GOT3 (cell line): ENCODE measurements at regions not wholly inside any gene's neighbourhood (a gene's known extent, or its start where the extent isn't known, plus 50 kb on each side); places are given as distances from the start of the nearest gene placed in this dataset.
"Not testable (repeated sequence)": the region's sequence is repeated elsewhere in the genome, so short reads cannot be mapped to it uniquely, and the experiment has no call there.

Experiments used
- DNase-seq: peaks from one replicate; lab custom pipeline; 2025; ENCODE audit warnings: mixed read lengths; lab: John Stamatoyannopoulos, UW

GRCh38 chr2:17254421-17254820, 263.8 kb downstream of the RAD51AP2 start:
- no peak for DNase-seq

GRCh38 chr2:17252258-17252657, 266.0 kb downstream of the RAD51AP2 start:
- DNase-seq = no peak

DNA sequence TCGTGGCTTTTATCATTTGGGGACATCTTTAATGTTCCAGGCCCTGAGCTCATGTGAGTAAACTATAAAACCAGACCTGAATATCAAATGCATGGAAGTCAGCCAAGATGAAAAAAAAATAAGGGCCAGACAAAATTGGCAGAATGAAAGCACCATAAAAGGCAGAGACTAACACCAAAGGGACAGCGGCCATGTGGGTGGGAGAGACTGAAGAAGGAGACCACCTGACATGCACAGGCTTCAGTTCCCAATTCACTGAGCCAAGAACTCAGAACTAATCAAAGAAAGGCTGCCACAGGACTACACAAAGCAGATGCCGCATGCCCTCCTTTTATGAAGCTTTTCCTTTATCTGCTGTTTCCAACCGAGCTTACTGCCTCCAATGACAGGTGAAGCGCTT, 267.1 kb downstream of the RAD51AP2 start:
- no peak for DNase-seq

- no peak for DNase-seq
Observed at GRCh38 chr2:17249249-17249648, 269.0 kb downstream of the RAD51AP2 start.

DNA sequence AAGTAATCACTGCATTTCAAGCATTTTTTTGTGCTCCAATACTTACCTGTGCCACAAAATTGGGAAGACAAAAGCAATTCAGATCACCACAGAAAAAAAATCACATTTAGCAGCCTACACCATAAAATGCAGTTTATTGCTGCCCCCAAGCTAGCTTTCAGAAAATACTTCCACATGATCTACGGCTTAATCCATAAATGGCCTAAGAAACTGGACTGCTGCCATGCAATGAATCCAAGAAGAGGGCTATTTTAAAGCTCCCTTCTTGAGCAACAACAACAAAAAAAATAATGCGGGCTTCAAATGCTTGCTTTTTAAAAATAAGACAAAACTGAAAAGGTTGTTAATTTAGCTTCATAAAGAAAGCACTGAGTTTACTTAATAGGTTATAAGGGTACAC, 272.3 kb downstream of the RAD51AP2 start:
- no peak for DNase-seq

- no peak for DNase-seq
Observed at GRCh38 chr2:17242813-17243485, 275.3 kb downstream of the RAD51AP2 start.

DNA sequence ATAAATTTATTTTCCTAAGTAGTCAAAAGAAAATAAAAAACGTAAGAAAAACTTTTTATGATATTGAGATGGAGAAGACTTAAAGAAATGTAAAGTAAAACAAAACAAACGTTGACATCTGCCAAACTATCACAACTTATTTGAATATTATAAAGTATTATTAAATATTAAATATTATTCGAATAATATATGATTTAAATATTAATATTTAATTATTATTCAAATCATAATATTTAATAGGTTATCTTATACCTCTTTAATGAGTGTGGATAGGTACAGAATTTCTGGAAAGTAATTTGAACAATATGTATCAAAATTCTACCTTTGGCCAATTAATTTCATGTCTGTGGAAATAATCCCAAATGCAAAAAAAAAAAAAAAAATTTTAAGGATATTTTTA, 278.7 kb downstream of the RAD51AP2 start:
- no peak for DNase-seq

- DNase-seq = no peak
Observed at GRCh38 chr2:17235167-17235566, 283.1 kb downstream of the RAD51AP2 start.

GRCh38 chr2:17232776-17233556, 285.3 kb downstream of the RAD51AP2 start:
- no peak for DNase-seq

DNA sequence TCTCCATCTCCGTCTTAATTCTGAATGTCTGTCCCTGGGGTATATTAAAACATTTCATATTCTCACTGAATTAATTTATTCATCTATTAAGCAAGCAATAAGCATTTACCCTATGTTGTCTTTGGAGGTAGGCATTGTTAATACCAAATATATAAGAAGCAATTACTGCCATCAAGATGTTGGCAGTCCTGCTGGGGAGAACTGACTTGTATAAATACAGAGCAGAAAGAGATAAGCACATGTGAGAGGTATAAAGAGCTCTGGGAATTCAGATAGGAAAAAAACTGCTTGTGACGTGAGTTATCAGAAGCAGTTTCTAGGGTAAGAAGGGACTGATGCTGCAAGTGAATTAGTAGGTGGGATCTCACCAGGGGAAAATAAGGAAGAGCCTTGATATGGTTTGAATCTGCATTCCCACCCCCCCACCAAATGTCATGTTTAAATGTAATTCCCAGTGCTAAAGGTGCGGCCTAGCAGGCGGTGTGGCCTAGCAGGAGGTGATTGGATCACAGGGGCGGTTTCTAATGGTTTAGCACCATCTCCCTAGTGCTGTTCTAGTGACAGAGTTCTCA, 286.8 kb downstream of the RAD51AP2 start:
- no peak for DNase-seq

DNA sequence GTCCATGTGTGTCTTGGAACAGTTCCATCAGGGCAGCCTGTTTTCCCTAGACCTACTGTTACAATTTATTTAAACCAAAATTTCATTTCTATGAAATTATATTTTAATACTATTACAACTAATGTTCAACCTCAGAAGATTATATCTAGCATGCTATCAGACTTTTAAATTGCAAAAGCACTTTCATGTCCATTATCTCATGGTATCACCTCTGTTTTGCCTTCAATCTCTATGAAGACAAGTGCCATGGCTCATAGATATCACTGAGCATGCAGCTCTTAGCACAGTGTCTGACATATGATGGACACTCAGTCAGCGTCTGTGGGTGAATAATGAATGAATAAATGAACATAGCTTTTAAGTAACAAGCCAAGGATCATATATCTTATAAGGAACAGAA, 288.8 kb downstream of the RAD51AP2 start:
- DNase-seq = no peak

DNA sequence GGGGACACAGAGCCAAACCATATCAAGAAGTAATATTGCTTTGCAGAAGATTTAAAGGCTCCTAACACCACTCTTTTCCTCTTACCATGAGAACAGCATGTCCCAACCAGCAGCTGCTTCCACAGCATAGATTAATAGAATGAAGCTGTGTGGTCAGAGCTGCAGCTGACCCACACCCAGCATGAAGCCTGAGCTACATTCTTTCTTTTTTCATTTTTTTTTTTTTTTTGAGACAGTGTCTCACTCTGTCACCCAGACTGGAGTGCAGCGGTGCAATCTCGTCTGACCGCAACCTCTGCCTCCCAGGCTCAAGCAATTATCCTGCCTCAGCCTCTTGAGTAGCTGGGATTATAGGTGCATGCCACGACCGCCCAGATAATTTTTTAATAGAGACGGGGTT, 289.8 kb downstream of the RAD51AP2 start:
- DNase-seq = no peak

DNA sequence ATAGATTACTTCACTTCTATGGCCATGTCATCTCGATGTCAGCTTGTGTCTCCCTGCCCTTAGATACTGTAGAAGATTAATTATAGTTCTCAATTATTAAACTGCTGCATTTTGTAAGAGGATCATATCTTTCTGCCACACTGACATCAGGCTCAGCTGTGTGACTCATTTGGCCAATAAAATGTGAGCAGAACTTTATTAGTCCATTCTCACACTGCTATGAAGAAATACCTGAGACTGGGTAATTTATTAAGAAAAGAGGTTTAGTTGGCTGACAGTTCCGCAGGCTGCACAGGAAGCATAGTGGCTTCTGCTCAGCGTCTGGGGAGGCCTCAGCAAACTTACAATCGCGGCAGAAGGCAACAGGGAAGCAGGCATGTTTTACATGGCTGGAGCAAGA, 290.4 kb downstream of the RAD51AP2 start:
- no peak for DNase-seq

- no peak for DNase-seq
Observed at GRCh38 chr2:17226941-17227490, 291.2 kb downstream of the RAD51AP2 start.

DNA sequence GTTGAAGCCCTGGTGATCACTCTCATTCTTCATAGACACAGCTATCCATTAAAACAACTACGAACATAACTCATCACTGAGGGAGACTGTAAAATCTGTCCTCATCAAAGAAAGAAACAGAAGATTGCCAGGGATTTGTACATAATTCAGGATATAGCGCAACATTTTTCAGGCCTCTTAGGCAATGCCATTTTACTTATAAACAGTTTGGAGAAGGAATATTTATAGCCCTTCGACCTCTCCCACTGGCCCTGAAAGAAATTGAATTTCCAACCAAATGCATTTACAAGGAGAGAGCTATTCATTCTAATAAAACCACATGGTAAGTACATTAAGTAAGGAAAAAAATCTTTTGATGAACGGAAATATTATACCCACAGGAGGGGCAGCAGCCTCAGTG, 295.0 kb downstream of the RAD51AP2 start:
- DNase-seq = no peak

- no peak for DNase-seq
Observed at GRCh38 chr2:17208511-17208910, 309.7 kb downstream of the RAD51AP2 start.

- no peak for DNase-seq
Observed at GRCh38 chr2:17206771-17207170, 311.5 kb downstream of the RAD51AP2 start.

DNA sequence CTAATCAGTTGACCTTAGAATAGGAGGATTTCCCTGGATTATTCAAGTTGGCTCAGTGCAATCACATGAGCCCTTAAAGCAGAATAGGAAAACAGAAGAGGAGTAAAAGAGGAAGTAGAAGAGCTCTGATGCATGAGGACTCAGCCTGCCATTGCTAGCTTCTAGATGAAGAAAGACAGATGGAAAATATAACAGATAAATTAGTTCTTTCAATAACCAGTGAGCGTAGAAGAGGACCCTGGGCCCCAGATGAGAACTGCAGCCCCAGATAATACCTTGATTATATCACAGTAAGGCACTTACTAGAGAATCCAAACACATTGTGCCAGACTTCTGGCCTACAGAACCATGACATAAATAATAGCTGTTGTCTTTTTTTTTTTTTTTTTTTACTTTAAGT, 314.0 kb downstream of the RAD51AP2 start:
- not testable (repeated sequence) for DNase-seq

GRCh38 chr2:17202628-17203027, 315.6 kb downstream of the RAD51AP2 start:
- DNase-seq = not testable (repeated sequence)

GRCh38 chr2:17199741-17200140, 318.5 kb downstream of the RAD51AP2 start:
- DNase-seq = no peak

DNA sequence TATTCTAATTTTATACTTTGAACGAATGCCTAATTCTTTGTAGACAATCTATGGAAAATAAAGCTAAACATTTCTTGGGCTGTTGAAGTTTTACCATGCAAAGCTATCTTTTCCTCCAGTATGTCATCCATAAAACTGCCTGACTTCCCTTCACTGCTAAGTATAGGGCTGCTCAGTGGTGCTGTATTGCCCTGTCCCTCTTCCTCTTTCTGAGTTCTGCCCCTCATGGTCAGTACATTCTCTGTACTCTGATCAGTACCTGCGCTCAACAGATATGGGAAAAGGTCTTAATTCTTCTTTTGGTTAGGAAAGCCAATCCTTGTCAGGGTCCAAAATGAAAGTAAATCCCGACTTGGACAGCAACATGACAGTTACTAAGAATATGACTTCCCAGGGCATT, 321.9 kb downstream of the RAD51AP2 start:
- no peak for DNase-seq

DNA sequence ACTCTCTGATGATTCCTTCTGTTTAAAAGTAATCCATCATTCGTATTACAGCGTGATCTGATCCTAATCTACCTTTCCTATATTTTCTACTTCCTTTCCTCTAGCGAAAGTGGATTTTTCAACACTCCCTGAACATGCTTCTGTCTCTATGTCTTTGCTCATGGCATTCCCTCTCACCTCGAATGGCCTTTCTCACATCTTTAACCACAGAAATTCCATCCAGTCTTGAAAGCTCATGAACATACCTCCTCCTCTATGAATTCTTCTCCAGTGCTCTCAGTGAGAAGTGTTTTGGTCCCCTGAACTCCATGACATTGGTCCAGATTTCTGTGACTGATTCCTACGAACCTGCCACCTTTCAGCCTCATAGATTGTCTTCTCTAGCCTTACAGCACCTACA, 323.2 kb downstream of the RAD51AP2 start:
- DNase-seq = no peak

DNA sequence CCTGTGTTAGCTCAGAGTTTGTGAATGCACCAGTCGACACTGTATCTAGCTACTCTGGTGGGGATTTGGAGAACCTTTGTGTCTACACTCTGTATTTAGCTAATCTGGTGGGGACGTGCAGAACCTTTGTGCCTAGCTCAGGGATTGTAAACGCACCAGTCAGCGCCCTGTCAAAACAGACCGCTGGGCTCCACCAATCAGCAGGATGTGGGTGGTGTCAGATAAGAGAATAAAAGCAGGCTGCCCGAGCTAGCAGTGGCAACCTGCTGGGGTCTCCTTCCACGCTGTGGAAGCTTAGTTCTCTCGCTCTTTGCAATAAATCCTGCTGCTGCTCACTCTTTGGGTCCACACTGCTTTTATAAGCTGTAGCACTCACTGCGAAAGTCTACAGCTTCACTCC, 324.2 kb downstream of the RAD51AP2 start:
- no peak for DNase-seq
